Mesodermal cell (in vitro differentiated cells): ENCODE measurements at regions not wholly inside any gene's neighbourhood (a gene's known extent, or its start where the extent isn't known, plus 50 kb on each side); places are given as distances from the start of the nearest gene placed in this dataset.

ENCODE experiments used
- H3K27ac ChIP-seq: 2 replicates; pipeline ENCODE4 v1.7.0; 2013; ENCODE audit warnings: mild to moderate bottlenecking, low read depth, low read length, moderate library complexity; ENCODE audit not compliant: severe bottlenecking
- H3K36me3 ChIP-seq: 2 replicates; pipeline ENCODE4 v1.7.1; 2013; ENCODE audit warnings: mild to moderate bottlenecking, low read length, moderate library complexity; ENCODE audit not compliant: control insufficient read depth, insufficient read depth
- H3K4me1 ChIP-seq: one replicate; pipeline ENCODE4 v1.7.1; 2013; ENCODE audit warnings: mild to moderate bottlenecking, low read length; ENCODE audit not compliant: insufficient read depth, control insufficient read depth, poor library complexity, severe bottlenecking
- H3K4me3 ChIP-seq: 2 replicates; pipeline ENCODE4 v1.7.0; 2013; ENCODE audit warnings: low read length, control low read depth, mild to moderate bottlenecking; ENCODE audit not compliant: insufficient read depth, poor library complexity, severe bottlenecking; ENCODE audit errors: extremely low read depth
- H3K9me3 ChIP-seq: 2 replicates; pipeline ENCODE4 v1.7.1; 2013; ENCODE audit warnings: mild to moderate bottlenecking, low read length, moderate library complexity; ENCODE audit not compliant: control insufficient read depth
- WGBS, 2 experiments: methylation state at CpG; one replicate each; pipeline ENCODE4 v1.1.5; 2013; ENCODE audit warnings: missing lambda C conversion rate in 2 of 2; ENCODE audit not compliant: insufficient coverage in 2 of 2; 5-methylcytosine and 5-hydroxymethylcytosine counted together

GRCh38 chr3:152097120-152097519, 171.6 kb upstream of the MBNL1 start:
- Histone ChIP-seq H3K4me3 (no peak overlapping the region), H3K9me3 (no peaks in the 10 kb centered on the region), H3K36me3 (no peaks in the 10 kb centered on the region), H3K27ac (no peak overlapping the region), H3K4me1 (no peaks in the 10 kb centered on the region)
- WGBS, 2 experiments, result 82 to 100% methylated on average over 2 of the region's 2 CpGs

- no peaks in the 10 kb centered on the region for H3K9me3 ChIP-seq
- no peaks in the 10 kb centered on the region for H3K4me1 ChIP-seq
- no peak overlapping the region for H3K27ac ChIP-seq
- H3K36me3 ChIP-seq, result no peaks in the 10 kb centered on the region
- H3K4me3 ChIP-seq, result no peak overlapping the region
- 60% methylated on average over 1 of the region's 3 CpGs; no CpG with 5 or more reads in 1 of the 2 experiments for WGBS, 2 experiments
Measured at GRCh38 chr3:152097770-152098169, 171.0 kb upstream of the MBNL1 start.

- WGBS, 2 experiments, result 90 to 100% methylated on average over 1 to 2 of the region's 3 CpGs
- Histone ChIP-seq H3K36me3 (no peaks in the 10 kb centered on the region), H3K27ac (no peak overlapping the region), H3K9me3 (no peaks in the 10 kb centered on the region), H3K4me3 (no peak overlapping the region), H3K4me1 (no peaks in the 10 kb centered on the region)
Measured at GRCh38 chr3:152100491-152101132, 168.1 kb upstream of the MBNL1 start.

DNA sequence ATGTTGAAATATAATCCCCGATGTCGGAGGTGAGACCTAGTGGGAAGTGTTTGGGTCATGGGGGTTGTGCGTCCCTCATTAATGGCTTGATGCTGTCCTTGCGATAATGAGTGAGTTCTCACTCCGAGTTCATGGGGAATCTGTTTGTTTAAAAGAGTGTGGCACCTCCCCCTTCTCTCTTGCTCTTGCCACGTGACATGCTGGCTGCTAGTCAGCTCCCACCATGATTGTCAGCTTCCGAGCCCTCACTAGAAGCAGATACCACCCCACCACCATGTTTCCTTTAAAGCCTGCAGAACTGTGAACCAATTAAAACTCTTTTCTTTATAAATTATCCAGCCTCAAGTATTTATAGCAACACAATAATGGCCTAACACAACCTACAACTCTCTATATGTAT, 166.3 kb upstream of the MBNL1 start:
- Histone ChIP-seq H3K4me1 (no peaks in the 10 kb centered on the region), H3K36me3 (no peaks in the 10 kb centered on the region), H3K27ac (no peak overlapping the region), H3K4me3 (no peak overlapping the region), H3K9me3 (no peaks in the 10 kb centered on the region)
- 91 to 93% methylated on average over 2 to 4 of the region's 7 CpGs for whole genome bisulfite sequencing, 2 experiments

DNA sequence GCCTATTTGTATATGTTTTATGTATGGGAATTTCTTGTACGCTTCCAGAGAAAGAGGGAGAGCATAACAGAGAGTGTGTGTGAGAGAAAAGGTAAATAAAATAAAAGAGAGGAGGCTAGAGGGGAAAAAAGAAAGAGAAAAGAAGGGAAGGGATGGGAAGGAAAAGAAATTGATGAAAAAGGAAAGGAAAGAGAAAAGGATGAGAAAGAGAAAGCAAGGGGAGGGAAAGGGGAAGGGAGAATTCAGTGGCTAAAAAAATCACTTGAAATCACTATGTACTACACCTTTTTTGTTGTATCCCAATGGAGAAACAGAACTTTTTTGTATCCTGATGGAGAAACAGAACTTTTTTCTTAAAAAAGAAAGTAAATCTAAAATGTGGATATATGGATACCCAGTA, 165.5 kb upstream of the MBNL1 start:
- 100% methylated on average over 1 of the region's 1 CpG for WGBS, 2 experiments

DNA sequence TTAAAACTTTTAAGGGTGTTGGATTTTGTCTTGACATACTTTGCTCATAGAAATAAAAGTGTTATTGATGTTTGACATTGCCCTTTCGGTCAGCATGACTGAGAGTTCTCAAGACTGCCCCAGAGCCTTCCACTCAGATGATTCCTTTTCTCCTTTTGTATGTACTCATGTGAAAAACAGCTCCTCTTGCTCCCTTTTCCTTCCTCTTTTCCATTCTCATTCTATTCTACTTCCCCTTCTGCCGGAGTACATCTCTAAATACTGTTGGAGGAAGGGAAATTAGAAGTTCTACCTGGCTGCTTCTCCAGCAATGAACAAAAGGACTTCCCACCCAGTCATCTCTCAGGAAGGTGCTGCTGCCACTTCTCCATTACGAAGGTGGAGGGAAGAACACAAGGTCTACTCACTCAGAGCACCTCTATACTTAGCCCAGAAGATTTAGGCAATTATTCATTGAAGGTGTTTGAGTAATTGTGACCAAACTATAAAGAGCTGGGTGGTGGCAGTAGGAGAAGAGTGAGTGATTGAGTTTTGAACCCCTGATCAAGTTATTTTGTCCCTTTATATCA, 163.8 kb upstream of the MBNL1 start:
- Histone ChIP-seq H3K9me3 (no peaks in the 10 kb centered on the region), H3K36me3 (no peaks in the 10 kb centered on the region), H3K4me3 (no peak overlapping the region), H3K27ac (no peak overlapping the region), H3K4me1 (no peaks in the 10 kb centered on the region)
- WGBS, 2 experiments, result 80% methylated on average over 1 of the region's 3 CpGs; no CpG with 5 or more reads in 1 of the 2 experiments

More for the DNA sequence above, 165.5 kb upstream of the MBNL1 start:
- no peaks in the 10 kb centered on the region for H3K4me1 ChIP-seq
- no peak overlapping the region for H3K27ac ChIP-seq
- H3K36me3 ChIP-seq, result no peaks in the 10 kb centered on the region
- H3K9me3 ChIP-seq, result no peaks in the 10 kb centered on the region
- no peak overlapping the region for H3K4me3 ChIP-seq

DNA sequence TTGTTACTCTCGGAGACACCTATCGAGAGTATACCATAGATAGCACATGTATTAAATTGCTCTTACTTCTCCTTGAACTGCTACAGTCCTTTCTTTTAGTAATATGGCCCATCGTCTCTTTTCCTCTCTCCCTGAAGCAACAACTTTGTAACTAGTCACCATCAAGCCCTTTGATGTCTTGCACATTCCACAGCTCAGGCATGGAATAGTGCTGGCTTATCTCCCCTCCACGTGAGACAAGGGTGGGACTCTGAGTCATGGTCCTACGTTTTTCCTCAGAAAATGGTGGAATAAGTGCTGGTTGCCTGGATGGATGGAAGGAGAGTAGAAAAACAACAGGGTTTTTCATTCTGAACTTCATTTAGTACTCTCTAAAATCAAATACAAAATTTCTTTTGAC, 163.3 kb upstream of the MBNL1 start:
- no peaks in the 10 kb centered on the region for H3K9me3 ChIP-seq
- no peaks in the 10 kb centered on the region for H3K36me3 ChIP-seq
- WGBS, 2 experiments, result 85 to 91% methylated on average over 3 to 5 of the region's 5 CpGs
- no peak overlapping the region for H3K27ac ChIP-seq
- no peak overlapping the region for H3K4me3 ChIP-seq
- H3K4me1 ChIP-seq, result no peaks in the 10 kb centered on the region

DNA sequence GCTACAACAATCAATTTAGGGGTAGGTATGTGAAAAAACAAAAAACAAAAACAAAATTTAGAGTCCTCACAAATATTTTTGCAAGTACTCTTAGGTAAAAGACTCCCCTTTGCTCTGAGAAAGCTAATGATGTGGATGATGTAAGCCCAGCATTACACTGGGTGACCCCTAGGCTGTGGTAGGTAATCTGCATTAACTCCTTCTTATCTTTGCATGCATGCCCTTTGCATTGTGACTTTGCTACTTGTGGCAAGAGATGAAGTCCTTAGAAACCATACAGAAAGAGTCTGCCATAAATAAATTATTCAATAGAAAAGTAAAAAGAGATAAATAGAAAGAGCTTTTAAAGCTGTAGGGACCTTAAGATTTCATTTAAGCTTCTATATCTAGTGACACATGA, 159.7 kb upstream of the MBNL1 start:
- Histone ChIP-seq H3K4me3 (no peak overlapping the region), H3K9me3 (no peaks in the 10 kb centered on the region)

GRCh38 chr3:152113413-152113812, 155.3 kb upstream of the MBNL1 start:
- no CpG with 5 or more reads among the region's 1 CpG for WGBS, 2 experiments
- no peaks in the 10 kb centered on the region for H3K9me3 ChIP-seq
- H3K4me3 ChIP-seq, result no peak overlapping the region
- no peaks in the 10 kb centered on the region for H3K36me3 ChIP-seq
- no peak overlapping the region for H3K27ac ChIP-seq
- no peaks in the 10 kb centered on the region for H3K4me1 ChIP-seq

More for the DNA sequence above, 159.7 kb upstream of the MBNL1 start:
- Histone ChIP-seq H3K4me1 (no peaks in the 10 kb centered on the region), H3K27ac (no peak overlapping the region), H3K36me3 (no peaks in the 10 kb centered on the region)

- no peaks in the 10 kb centered on the region for H3K9me3 ChIP-seq
- WGBS, 2 experiments, result no CpG with 5 or more reads among the region's 2 CpGs
- no peak overlapping the region for H3K4me3 ChIP-seq
- no peaks in the 10 kb centered on the region for H3K4me1 ChIP-seq
- no peaks in the 10 kb centered on the region for H3K36me3 ChIP-seq
- no peak overlapping the region for H3K27ac ChIP-seq
Measured at GRCh38 chr3:152113992-152114651, 154.6 kb upstream of the MBNL1 start.
